ENCODE measurements at regions not wholly inside any gene's neighbourhood (a gene's known extent, or its start where the extent isn't known, plus 50 kb on each side); places are given as distances from the start of the nearest gene placed in this dataset.

DNA sequence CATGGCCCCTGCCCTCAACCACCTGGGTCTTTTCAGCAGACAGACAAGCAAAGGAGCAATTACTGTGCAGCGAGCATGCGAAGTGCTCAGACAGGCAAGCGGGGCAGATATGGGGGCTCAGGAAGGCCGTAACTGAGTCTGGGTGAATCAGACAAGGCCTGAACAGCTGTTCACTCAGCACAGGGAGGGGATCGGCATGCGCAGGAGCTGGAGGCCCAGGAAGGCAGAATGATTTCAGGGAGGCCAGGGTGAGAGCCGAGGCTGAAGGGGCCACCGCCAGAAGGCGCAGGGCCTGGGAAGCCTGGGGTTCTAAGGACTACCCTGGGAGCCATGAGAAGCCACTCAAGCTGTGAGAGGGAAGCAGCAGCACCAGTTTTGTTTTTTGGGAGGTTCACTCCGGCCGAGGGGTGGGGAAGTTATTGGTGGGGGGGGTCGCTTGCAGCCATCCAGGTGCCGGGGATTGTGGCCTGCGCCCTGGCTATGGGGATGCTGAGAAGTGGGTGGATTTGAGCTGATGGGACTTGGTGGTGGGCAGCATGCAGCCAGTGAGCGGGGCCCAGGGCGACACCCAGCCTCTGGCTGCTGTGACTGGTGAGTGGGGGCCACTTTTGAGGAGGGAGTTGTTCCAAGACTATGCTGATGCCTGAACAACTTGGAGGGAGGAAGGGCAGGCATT, 132.2 kb downstream of the TSN start:
- TF ChIP-seq, protein P1, sequence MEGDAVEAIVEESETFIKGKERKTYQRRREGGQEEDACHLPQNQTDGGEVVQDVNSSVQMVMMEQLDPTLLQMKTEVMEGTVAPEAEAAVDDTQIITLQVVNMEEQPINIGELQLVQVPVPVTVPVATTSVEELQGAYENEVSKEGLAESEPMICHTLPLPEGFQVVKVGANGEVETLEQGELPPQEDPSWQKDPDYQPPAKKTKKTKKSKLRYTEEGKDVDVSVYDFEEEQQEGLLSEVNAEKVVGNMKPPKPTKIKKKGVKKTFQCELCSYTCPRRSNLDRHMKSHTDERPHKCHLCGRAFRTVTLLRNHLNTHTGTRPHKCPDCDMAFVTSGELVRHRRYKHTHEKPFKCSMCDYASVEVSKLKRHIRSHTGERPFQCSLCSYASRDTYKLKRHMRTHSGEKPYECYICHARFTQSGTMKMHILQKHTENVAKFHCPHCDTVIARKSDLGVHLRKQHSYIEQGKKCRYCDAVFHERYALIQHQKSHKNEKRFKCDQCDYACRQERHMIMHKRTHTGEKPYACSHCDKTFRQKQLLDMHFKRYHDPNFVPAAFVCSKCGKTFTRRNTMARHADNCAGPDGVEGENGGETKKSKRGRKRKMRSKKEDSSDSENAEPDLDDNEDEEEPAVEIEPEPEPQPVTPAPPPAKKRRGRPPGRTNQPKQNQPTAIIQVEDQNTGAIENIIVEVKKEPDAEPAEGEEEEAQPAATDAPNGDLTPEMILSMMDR (IDR thresholded peaks at IDR 0.05): no peak
- TF ChIP-seq EZH2 (IDR thresholded peaks at IDR 0.05; ENCODE audit: borderline replicate concordance, insufficient read depth, low read depth, low read length, poor library complexity, severe bottlenecking): no peak
